ENCODE measurements at regions not wholly inside any gene's neighbourhood (a gene's known extent, or its start where the extent isn't known, plus 50 kb on each side); places are given as distances from the start of the nearest gene placed in this dataset.

DNA sequence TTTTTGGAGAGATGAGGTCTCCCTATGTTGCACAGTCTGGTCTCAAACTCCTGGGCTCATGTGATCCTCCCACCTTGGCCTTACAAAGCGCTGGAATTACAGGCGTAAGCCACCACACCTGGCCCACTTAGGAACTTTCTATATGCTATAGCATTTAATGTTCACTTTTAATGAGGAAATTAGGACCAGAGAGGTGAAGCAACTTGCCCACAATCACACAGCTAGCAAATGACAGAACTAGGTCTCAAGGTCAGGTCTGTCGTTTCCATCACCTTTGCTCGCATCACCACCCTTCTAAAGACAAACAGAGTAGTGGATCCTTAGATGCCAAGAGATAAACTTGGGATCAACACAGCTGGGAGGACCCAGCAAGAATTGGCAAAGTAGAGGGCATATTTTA is 381.7 kb downstream of the CD83 start:
- H3K36me3 Mint-ChIP-seq (ENCODE audit: insufficient read depth, unreplicated experiment), result no peaks in the 10 kb centered on the region
- TF ChIP-seq, protein P1, sequence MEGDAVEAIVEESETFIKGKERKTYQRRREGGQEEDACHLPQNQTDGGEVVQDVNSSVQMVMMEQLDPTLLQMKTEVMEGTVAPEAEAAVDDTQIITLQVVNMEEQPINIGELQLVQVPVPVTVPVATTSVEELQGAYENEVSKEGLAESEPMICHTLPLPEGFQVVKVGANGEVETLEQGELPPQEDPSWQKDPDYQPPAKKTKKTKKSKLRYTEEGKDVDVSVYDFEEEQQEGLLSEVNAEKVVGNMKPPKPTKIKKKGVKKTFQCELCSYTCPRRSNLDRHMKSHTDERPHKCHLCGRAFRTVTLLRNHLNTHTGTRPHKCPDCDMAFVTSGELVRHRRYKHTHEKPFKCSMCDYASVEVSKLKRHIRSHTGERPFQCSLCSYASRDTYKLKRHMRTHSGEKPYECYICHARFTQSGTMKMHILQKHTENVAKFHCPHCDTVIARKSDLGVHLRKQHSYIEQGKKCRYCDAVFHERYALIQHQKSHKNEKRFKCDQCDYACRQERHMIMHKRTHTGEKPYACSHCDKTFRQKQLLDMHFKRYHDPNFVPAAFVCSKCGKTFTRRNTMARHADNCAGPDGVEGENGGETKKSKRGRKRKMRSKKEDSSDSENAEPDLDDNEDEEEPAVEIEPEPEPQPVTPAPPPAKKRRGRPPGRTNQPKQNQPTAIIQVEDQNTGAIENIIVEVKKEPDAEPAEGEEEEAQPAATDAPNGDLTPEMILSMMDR (IDR thresholded peaks at IDR 0.05; ENCODE audit: insufficient read depth in 1 of 2, low read depth in 1 of 2, low read length in 1 of 2, severe bottlenecking in 1 of 2, unreplicated experiment in 1 of 2), result no peak
- ChIA-PET POLR2A (no interaction called here), CTCF (interaction anchor here (1.3 kb wide), 1 partner anchor 370 kb away, joined by 4 read pairs; no protein-coding TSS in a partner anchor)
- H3K27me3 ChIP-seq (replicated peaks; ENCODE audit: control insufficient read depth, insufficient read depth, low read length), result no peaks in the 10 kb centered on the region
- H3K27me3 Mint-ChIP-seq (ENCODE audit: insufficient read depth, unreplicated experiment), result no peaks in the 10 kb centered on the region
- H3K4me1 Mint-ChIP-seq (ENCODE audit: low read depth, unreplicated experiment), result peaks cover 14% of the 10 kb centered on the region
- no peak overlapping the region for H3K27ac Mint-ChIP-seq (ENCODE audit: unreplicated experiment)
- no TSS peak for BruUV-seq (replicated peaks)
- no peak overlapping the region for H3K4me3 Mint-ChIP-seq (ENCODE audit: unreplicated experiment)
- H3K9me3 Mint-ChIP-seq (ENCODE audit: unreplicated experiment), result peaks cover 8% of the 10 kb centered on the region
- no peak for DNase-seq
- no peaks in the 10 kb centered on the region for H3K9me3 ChIP-seq
- no peaks in the 10 kb centered on the region for H3K36me3 ChIP-seq (ENCODE audit: control insufficient read depth, insufficient read depth, low read length)
- intact Hi-C loops (cut with micrococcal nuclease; ENCODE audit: unreplicated experiment), result no loop called here
- no peak overlapping the region for H3K4me3 ChIP-seq (ENCODE audit: low read depth, low read length)
- peaks cover 9% of the 10 kb centered on the region for H3K4me1 ChIP-seq

DNA sequence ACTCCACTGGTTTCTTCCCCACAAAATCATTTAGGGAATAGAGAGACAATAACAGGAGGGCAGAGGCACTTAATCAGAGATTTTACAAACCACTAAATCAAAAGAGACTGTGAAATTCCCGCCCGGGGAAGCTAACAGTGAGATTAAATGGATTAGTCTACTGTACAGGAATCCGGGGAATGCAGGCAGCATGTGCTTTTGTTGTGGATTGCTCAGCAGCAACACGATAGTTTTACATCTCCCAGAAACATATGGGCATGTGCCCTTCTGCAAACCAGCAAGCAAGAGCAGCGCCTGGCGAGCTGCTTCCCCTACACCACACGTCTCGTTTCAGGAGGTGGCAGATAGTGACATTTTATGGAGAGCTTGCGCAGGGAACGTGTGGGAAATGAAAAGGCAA is 382.3 kb downstream of the CD83 start:
- Histone ChIP-seq H3K4me3 (ENCODE audit: low read depth, low read length) (no peak overlapping the region), H3K27me3 (replicated peaks; ENCODE audit: control insufficient read depth, insufficient read depth, low read length) (no peaks in the 10 kb centered on the region), H3K4me1 (peaks cover 14% of the 10 kb centered on the region), H3K9me3 (no peaks in the 10 kb centered on the region), H3K36me3 (ENCODE audit: control insufficient read depth, insufficient read depth, low read length) (no peaks in the 10 kb centered on the region)
- DNase-seq, result peak; percentile 58 to 65
- intact Hi-C loops (cut with micrococcal nuclease; ENCODE audit: unreplicated experiment), result loop anchor here (10.0 kb wide), 1 partner anchor 285 kb away; no protein-coding TSS in a partner anchor
- H3K4me3 Mint-ChIP-seq (ENCODE audit: unreplicated experiment), result no peak overlapping the region
- ChIA-PET POLR2A (interaction anchor here (0.6 kb wide), 1 partner anchor 832 kb away, joined by 3 read pairs; no protein-coding TSS in a partner anchor), CTCF (interaction anchor here (1.3 kb wide), 1 partner anchor 371 kb away, joined by 4 read pairs; no protein-coding TSS in a partner anchor)
- H3K4me1 Mint-ChIP-seq (ENCODE audit: low read depth, unreplicated experiment), result peaks cover 14% of the 10 kb centered on the region
- no peak overlapping the region for H3K27ac Mint-ChIP-seq (ENCODE audit: unreplicated experiment)
- BruUV-seq (replicated peaks), result no TSS peak
- peaks cover 8% of the 10 kb centered on the region for H3K9me3 Mint-ChIP-seq (ENCODE audit: unreplicated experiment)
- TF ChIP-seq, protein P1 (IDR thresholded peaks at IDR 0.05; ENCODE audit: insufficient read depth in 1 of 2, low read depth in 1 of 2, low read length in 1 of 2, severe bottlenecking in 1 of 2, unreplicated experiment in 1 of 2), result no peak
- no peaks in the 10 kb centered on the region for H3K36me3 Mint-ChIP-seq (ENCODE audit: insufficient read depth, unreplicated experiment)
- H3K27me3 Mint-ChIP-seq (ENCODE audit: insufficient read depth, unreplicated experiment), result no peaks in the 10 kb centered on the region

DNA sequence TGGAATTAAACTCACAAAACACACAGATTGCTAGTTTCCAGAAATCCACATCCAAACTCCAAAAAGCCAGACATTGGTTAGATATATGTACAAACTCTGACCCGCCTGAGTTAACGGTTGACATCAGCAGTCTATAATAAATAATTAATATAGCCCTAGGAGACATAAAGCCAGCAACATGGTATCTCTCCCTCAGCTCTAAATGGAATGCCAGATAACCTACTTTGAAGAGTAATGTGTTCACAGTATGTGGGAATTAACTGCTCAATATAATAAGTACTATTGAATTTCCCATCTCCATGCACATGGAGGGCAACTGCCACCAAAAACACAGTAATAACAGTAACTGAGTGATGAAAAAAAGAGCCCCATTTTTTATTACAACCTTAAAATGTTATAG is 383.2 kb downstream of the CD83 start:
- ChIA-PET POLR2A (no interaction called here), CTCF (no interaction called here)
- DNase-seq, result no peak
- Histone ChIP-seq H3K4me3 (ENCODE audit: low read depth, low read length) (no peak overlapping the region), H3K4me1 (peaks cover 22% of the 10 kb centered on the region), H3K27me3 (replicated peaks; ENCODE audit: control insufficient read depth, insufficient read depth, low read length) (no peaks in the 10 kb centered on the region), H3K9me3 (no peaks in the 10 kb centered on the region), H3K36me3 (ENCODE audit: control insufficient read depth, insufficient read depth, low read length) (no peaks in the 10 kb centered on the region)
- no peak overlapping the region for H3K4me3 Mint-ChIP-seq (ENCODE audit: unreplicated experiment)
- no TSS peak for BruUV-seq (replicated peaks)
- H3K4me1 Mint-ChIP-seq (ENCODE audit: low read depth, unreplicated experiment), result peaks cover 22% of the 10 kb centered on the region
- TF ChIP-seq, protein P1 (IDR thresholded peaks at IDR 0.05; ENCODE audit: insufficient read depth in 1 of 2, low read depth in 1 of 2, low read length in 1 of 2, severe bottlenecking in 1 of 2, unreplicated experiment in 1 of 2), result no peak
- intact Hi-C loops (cut with micrococcal nuclease; ENCODE audit: unreplicated experiment), result loop anchor here (10.0 kb wide), 1 partner anchor 286 kb away; no protein-coding TSS in a partner anchor
- no peak overlapping the region for H3K27ac Mint-ChIP-seq (ENCODE audit: unreplicated experiment)
- H3K27me3 Mint-ChIP-seq (ENCODE audit: insufficient read depth, unreplicated experiment), result no peaks in the 10 kb centered on the region
- no peaks in the 10 kb centered on the region for H3K36me3 Mint-ChIP-seq (ENCODE audit: insufficient read depth, unreplicated experiment)
- H3K9me3 Mint-ChIP-seq (ENCODE audit: unreplicated experiment), result peaks cover 8% of the 10 kb centered on the region

Data from Caco-2 (cell line).